ENCODE measurements at regions not wholly inside any gene's neighbourhood (a gene's known extent, or its start where the extent isn't known, plus 50 kb on each side); places are given as distances from the start of the nearest gene placed in this dataset.

GRCh38 chr14:61150851-61151250 is 130.3 kb downstream of the TMEM30B start:
- no peak for TF ChIP-seq CTCF (IDR thresholded peaks at IDR 0.05; ENCODE audit: poor library complexity)
- TF ChIP-seq EZH2phosphoT487 (IDR thresholded peaks at IDR 0.05; ENCODE audit: low read depth, severe bottlenecking, unreplicated experiment): no peak
- TF ChIP-seq EZH2 (IDR thresholded peaks at IDR 0.05; ENCODE audit: borderline replicate concordance): no peak

Measured in hepatocyte (in vitro differentiated cells).